B cell (primary cell): ENCODE measurements at regions not wholly inside any gene's neighbourhood (a gene's known extent, or its start where the extent isn't known, plus 50 kb on each side); places are given as distances from the start of the nearest gene placed in this dataset.

ENCODE experiments used
- ATAC-seq: fragments of 200-7000 bp; cut with Tn5 transposase; one replicate; pipeline ENCODE4 v1.10.0; 2021; ENCODE audit warnings: low read depth, mild to moderate bottlenecking, moderate number of reproducible peaks, moderate library complexity
- CTCF ChIA-PET: fragments of 350-600 bp; sonication (Branson Sonifier 250); formaldehyde crosslinking; loops from one replicate; lab custom pipeline; 2021; ENCODE audit warnings: antibody characterized with exemption, inconsistent platforms; lab: Charles Lee
- POLR2A ChIA-PET: fragments of 350-600 bp; sonication (Branson Sonifier 250); formaldehyde crosslinking; loops from one replicate; lab custom pipeline; 2021; ENCODE audit warnings: antibody characterized with exemption; lab: Charles Lee
- DNase-seq: peaks from one replicate; pipeline ENCODE4 v3.0.0; 2013
- H2AFZ ChIP-seq: 2 replicates; pipeline ENCODE4 v1.6.1; 2012; ENCODE audit warnings: mild to moderate bottlenecking, low read depth, low read length; ENCODE audit not compliant: insufficient read depth, poor library complexity, severe bottlenecking
- H3K27ac ChIP-seq, 2 donors: 1 replicate in 1 of 2; 2 replicates in 1 of 2; pipeline ENCODE4 v1.5.1; 2012 to 2013; ENCODE audit warnings: low read length in 2 of 2, mild to moderate bottlenecking in 2 of 2, moderate library complexity in 1 of 2
- H3K27me3 ChIP-seq, 4 experiments: fragments of 200-600 bp in 1 of 4; sonication (generic) in 1 of 4; replicated peaks in 1 of 4; 1 replicate in 2 of 4; 2 replicates in 2 of 4; pipeline versions ENCODE4 v1.6.1 to v1.7.0; 2013 to 2016; ENCODE audit warnings: low read length in 3 of 4, mild to moderate bottlenecking in 2 of 4, mixed read lengths in 1 of 4, moderate library complexity in 1 of 4; ENCODE audit not compliant: insufficient read depth in 4 of 4, control insufficient read depth in 3 of 4; ENCODE audit errors: control extremely low read depth in 1 of 4
- H3K36me3 ChIP-seq, 2 experiments: replicated peaks in 1 of 2; 1 replicate in 1 of 2; 2 replicates in 1 of 2; pipeline versions ENCODE4 v1.6.1 to v1.7.1; 2013; ENCODE audit warnings: low read length in 1 of 2; ENCODE audit not compliant: insufficient read depth in 2 of 2, control insufficient read depth in 1 of 2; ENCODE audit errors: control extremely low read depth in 1 of 2, extremely low read depth in 1 of 2
- H3K4me1 ChIP-seq, 2 donors: fragments of 200-600 bp in 1 of 2; sonication (generic) in 1 of 2; 1 replicate in 1 of 2; 2 replicates in 1 of 2; pipeline versions ENCODE4 v1.5.1 to v1.6.1; 2013 to 2017; ENCODE audit warnings: low read length in 2 of 2; ENCODE audit not compliant: control insufficient read depth in 2 of 2, insufficient read depth in 2 of 2
- H3K4me2 ChIP-seq: replicated peaks from 2 replicates; pipeline ENCODE3; 2012; ENCODE audit warnings: mild to moderate bottlenecking, low read depth, low read length; ENCODE audit not compliant: poor library complexity, severe bottlenecking
- H3K4me3 ChIP-seq, 5 experiments: fragments of 200-600 bp in 1 of 5; sonication (generic) in 1 of 5; 1 replicate in 3 of 5; 2 replicates in 2 of 5; pipeline versions ENCODE4 v1.5.1 to v1.7.0; 2011 to 2016; ENCODE audit warnings: low read length in 4 of 5, mild to moderate bottlenecking in 4 of 5, low read depth in 2 of 5, control low read depth in 1 of 5, moderate library complexity in 1 of 5; ENCODE audit not compliant: insufficient read depth in 1 of 5; ENCODE audit errors: control extremely low read depth in 1 of 5, extremely low read depth in 1 of 5
- H3K79me2 ChIP-seq: fragments of 200-600 bp; sonication (generic); one replicate; pipeline ENCODE4 v1.6.0; 2016; ENCODE audit warnings: low read length; ENCODE audit not compliant: control insufficient read depth, insufficient read depth
- H3K9ac ChIP-seq: fragments of 200-600 bp; sonication (generic); 2 replicates; pipeline ENCODE4 v1.6.1; 2017; ENCODE audit warnings: mild to moderate bottlenecking, low read length, moderate library complexity
- H3K9me3 ChIP-seq, 3 donors: one replicate each; pipeline versions ENCODE4 v1.6.1 to v1.7.1; 2013; ENCODE audit warnings: low read length in 2 of 3; ENCODE audit not compliant: control insufficient read depth in 2 of 3, insufficient read depth in 1 of 3; ENCODE audit errors: control extremely low read depth in 1 of 3
- H4K20me1 ChIP-seq: 2 replicates; pipeline ENCODE4 v1.6.0; 2012; ENCODE audit warnings: mild to moderate bottlenecking, low read length; ENCODE audit not compliant: insufficient read depth, control insufficient read depth, poor library complexity, severe bottlenecking
- H3K27ac Mint-ChIP-seq: one replicate; pipeline ENCODE4 v1.8.0; 2021; ENCODE audit warnings: mixed read lengths
- H3K27me3 Mint-ChIP-seq: one replicate; pipeline ENCODE4 v1.8.0; 2021; ENCODE audit warnings: mixed read lengths
- H3K4me1 Mint-ChIP-seq: one replicate; pipeline ENCODE4 v1.8.0; 2021; ENCODE audit warnings: mixed read lengths
- H3K4me3 Mint-ChIP-seq: one replicate; pipeline ENCODE4 v1.8.0; 2021; ENCODE audit warnings: mixed read lengths
- H3K9me3 Mint-ChIP-seq: one replicate; pipeline ENCODE4 v1.8.0; 2022; ENCODE audit warnings: mixed read lengths; ENCODE audit not compliant: insufficient read depth
- CTCF ChIP-seq: fragments of 200-600 bp; IDR thresholded peaks from one replicate; pipeline ENCODE4 v1.8.0; 2022; ENCODE audit warnings: antibody characterized with exemption, mild to moderate bottlenecking
- EZH2 ChIP-seq: IDR thresholded peaks from 2 replicates; pipeline ENCODE4 v1.6.1; 2012; ENCODE audit warnings: borderline replicate concordance, low read depth, mild to moderate bottlenecking, moderate library complexity, low read length; ENCODE audit not compliant: insufficient read depth, poor library complexity, severe bottlenecking
- WGBS: methylation state at CpG from one replicate; pipeline ENCODE4 v1.1.5; 2013; ENCODE audit warnings: missing lambda C conversion rate; ENCODE audit not compliant: insufficient coverage; 5-methylcytosine and 5-hydroxymethylcytosine counted together
- intact Hi-C: fragments of 100-400 bp; cut with micrococcal nuclease; formaldehyde crosslinking; loops from one replicate; pipeline ENCODE4 v1.10.0; 2022

- no peak overlapping the region for H3K4me2 ChIP-seq
- no peak overlapping the region for H3K4me3 ChIP-seq
- no peak for ATAC-seq
- H3K4me1 ChIP-seq = no peaks in the 10 kb centered on the region
- no peaks in the 10 kb centered on the region for H3K27me3 Mint-ChIP-seq
- no peaks in the 10 kb centered on the region for H3K9me3 ChIP-seq
- ChIA-PET POLR2A (no interaction called here), CTCF (no interaction called here)
- no peak overlapping the region for H3K27ac ChIP-seq
- no peak overlapping the region for H3K4me3 Mint-ChIP-seq
- H3K9me3 Mint-ChIP-seq = peaks cover 7% of the 10 kb centered on the region
- H3K27me3 ChIP-seq = no peaks in the 10 kb centered on the region
- H4K20me1 ChIP-seq = no peaks in the 10 kb centered on the region
- TF ChIP-seq CTCF (no peak), EZH2 (no peak)
- H3K9ac ChIP-seq = no peak overlapping the region
- no peaks in the 10 kb centered on the region for H3K36me3 ChIP-seq
- no peaks in the 10 kb centered on the region for H3K79me2 ChIP-seq
- DNase-seq = no peak
- H3K4me1 Mint-ChIP-seq = no peaks in the 10 kb centered on the region
- H3K27ac Mint-ChIP-seq = no peak overlapping the region
- no peak overlapping the region for H2AFZ ChIP-seq
- 100% methylated on average over 1 of the region's 4 CpGs for WGBS
- intact Hi-C loops = no loop called here
Observed at GRCh38 chr15:94780166-94780565, 548.8 kb downstream of the MCTP2 start.

- Histone ChIP-seq H3K79me2 (no peaks in the 10 kb centered on the region), H3K9me3 (no peaks in the 10 kb centered on the region), H3K9ac (no peak overlapping the region), H4K20me1 (no peaks in the 10 kb centered on the region), H2AFZ (no peak overlapping the region), H3K4me2 (no peak overlapping the region), H3K27me3 (no peaks in the 10 kb centered on the region), H3K36me3 (no peaks in the 10 kb centered on the region), H3K4me3 (no peak overlapping the region), H3K27ac (no peak overlapping the region), H3K4me1 (no peaks in the 10 kb centered on the region)
- TF ChIP-seq CTCF (no peak), EZH2 (no peak)
- no peaks in the 10 kb centered on the region for H3K27me3 Mint-ChIP-seq
- peaks cover 7% of the 10 kb centered on the region for H3K9me3 Mint-ChIP-seq
- H3K4me3 Mint-ChIP-seq = no peak overlapping the region
- intact Hi-C loops = no loop called here
- CTCF ChIA-PET = no interaction called here
- H3K4me1 Mint-ChIP-seq = no peaks in the 10 kb centered on the region
- ATAC-seq (no peak), DNase-seq (no peak)
- POLR2A ChIA-PET = no interaction called here
- H3K27ac Mint-ChIP-seq = no peak overlapping the region
- WGBS = no CpG with 5 or more reads among the region's 2 CpGs
Observed at GRCh38 chr15:94785091-94785490, 553.7 kb downstream of the MCTP2 start.
